SH-SY5Y (cell line): ENCODE measurements at regions not wholly inside any gene's neighbourhood (a gene's known extent, or its start where the extent isn't known, plus 50 kb on each side); places are given as distances from the start of the nearest gene placed in this dataset.

Experiments
- GATA2 ChIP-seq: IDR thresholded peaks from 2 replicates; pipeline ENCODE4 v1.6.1; 2011; ENCODE audit warnings: mild to moderate bottlenecking, low read depth, low read length
- GATA3 ChIP-seq: IDR thresholded peaks from 2 replicates; pipeline ENCODE4 v1.6.1; 2011; ENCODE audit warnings: low read depth, mild to moderate bottlenecking, low read length, moderate library complexity

DNA sequence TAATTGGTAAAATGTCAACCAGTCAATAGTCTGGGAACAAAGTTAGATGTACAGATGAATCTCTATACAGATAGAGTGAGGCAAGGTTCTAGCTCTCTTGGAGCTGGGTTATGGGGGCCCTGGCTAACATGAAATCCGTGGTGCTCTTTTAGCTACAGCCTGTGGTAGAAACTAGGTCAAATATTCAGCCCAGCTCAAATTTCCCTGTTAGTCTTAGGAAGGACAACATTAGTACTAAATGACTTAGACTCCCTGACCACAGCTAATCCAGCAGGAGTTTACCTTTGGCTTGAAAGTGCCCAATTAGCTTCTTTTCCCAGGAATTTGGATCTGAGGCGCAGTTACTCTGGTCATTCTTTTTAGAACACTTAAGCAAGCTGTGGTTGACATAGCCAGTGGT lies 170.5 kb downstream of the DMRTA1 start:
- TF ChIP-seq GATA3 (no peak), GATA2 (no peak)
